HG03520 (cell line): ENCODE measurements at regions not wholly inside any gene's neighbourhood (a gene's known extent, or its start where the extent isn't known, plus 50 kb on each side); places are given as distances from the start of the nearest gene placed in this dataset.
"Not testable (repeated sequence)": the region's sequence is repeated elsewhere in the genome, so short reads cannot be mapped to it uniquely, and the experiment has no call there.

ENCODE experiments used
- ATAC-seq: cut with Tn5 transposase; IDR thresholded peaks from one replicate; pipeline ENCODE4 v1.9.1; 2021; ENCODE audit warnings: mild to moderate bottlenecking, moderate library complexity; ENCODE audit not compliant: unreplicated experiment

DNA sequence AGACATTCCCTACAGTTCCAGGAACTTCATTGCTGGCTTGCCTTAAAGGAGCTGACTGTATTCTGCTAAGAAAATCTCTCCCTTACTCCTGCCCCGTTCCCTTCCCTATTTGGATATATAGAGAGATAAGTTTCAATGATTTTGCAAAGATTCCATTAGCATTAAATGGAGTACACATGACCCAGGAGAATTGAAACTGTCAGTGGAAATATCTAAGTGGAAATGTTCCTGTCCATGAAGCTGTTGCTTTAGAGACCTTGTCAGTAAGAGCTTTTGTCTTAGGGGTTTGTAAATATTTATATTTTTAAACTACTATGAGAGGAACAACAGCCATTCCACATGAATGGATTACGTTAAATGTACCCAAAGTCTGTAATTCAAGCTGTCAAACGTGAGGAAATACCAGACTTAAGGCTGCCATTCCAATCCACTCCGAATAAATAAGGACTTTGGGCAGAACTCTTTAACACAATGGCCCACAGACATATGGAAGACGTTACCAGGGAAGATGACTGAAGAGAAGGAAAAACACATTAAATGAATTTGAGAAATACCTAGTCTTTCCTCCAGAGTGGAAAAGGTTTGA lies 387.1 kb upstream of the PAPPA start:
- no peak for ATAC-seq

GRCh38 chr9:115770521-115770920 lies 383.1 kb upstream of the PAPPA start:
- ATAC-seq, result no peak

DNA sequence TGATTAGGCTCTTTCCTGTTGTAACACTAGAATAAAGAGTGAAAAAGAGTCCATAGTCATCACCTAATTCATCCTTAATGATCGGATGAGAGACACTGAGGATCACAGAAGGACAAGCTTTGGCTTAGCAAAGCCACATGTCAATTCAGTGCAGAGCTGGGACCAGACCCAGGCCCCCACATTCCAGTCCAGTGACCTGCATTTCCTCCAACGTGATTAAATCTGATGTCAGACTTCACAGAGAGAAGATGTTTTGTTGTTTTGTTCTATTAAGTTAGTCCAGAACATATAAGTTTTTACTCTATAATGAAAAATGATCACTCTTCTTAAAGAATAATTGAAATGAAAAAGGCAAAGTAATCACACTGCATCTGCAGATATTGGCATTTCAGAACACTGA lies 377.9 kb upstream of the PAPPA start:
- no peak for ATAC-seq

DNA sequence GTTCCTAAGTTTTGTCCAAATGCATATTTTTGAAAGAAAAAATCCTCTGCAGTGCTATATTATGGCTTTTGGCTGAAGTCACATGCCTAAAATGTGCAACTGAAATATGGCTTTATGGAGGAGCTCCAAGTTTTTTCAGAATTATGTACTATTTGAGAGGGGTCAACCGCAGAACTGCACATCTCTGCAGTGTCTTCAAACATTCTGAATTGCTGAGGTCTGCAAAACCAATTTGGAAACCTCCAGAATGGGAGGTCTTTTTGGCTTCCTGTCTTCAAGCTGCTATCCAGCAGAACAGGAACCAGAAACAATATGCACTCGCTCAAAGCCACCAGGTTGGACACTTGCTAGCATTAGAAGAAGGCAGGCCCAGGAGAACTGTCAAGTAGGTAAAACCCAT lies 376.0 kb upstream of the PAPPA start:
- no peak for ATAC-seq

- ATAC-seq, result no peak
These were observed 372.4 kb upstream of the PAPPA start for GRCh38 chr9:115781070-115781736.

GRCh38 chr9:115786321-115786720 lies 367.3 kb upstream of the PAPPA start:
- no peak for ATAC-seq

DNA sequence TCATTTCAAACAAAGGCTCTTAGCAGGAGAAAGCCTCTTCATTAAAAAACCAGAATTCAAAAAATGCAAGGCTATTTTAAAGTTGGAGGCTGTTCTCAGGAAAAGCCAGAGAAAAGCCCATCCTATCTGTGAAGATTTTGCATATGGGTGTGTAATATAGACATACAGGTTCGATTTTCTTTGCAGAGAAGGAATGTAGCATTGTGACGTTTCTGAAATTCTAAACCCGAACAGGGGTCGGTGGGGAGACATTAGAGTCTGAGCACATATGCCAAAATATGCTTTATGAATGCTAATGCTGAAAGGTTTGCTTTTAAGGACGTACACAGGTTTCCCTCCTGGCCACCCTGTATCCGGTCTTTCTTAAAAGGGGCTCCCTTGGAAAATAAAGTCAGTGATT lies 363.1 kb upstream of the PAPPA start:
- no peak for ATAC-seq

- no peak for ATAC-seq
These were observed 358.6 kb upstream of the PAPPA start for GRCh38 chr9:115794921-115795475.

- no peak for ATAC-seq
These were observed 353.9 kb upstream of the PAPPA start for GRCh38 chr9:115799734-115800133.

GRCh38 chr9:115804206-115804605 lies 349.4 kb upstream of the PAPPA start:
- no peak for ATAC-seq

DNA sequence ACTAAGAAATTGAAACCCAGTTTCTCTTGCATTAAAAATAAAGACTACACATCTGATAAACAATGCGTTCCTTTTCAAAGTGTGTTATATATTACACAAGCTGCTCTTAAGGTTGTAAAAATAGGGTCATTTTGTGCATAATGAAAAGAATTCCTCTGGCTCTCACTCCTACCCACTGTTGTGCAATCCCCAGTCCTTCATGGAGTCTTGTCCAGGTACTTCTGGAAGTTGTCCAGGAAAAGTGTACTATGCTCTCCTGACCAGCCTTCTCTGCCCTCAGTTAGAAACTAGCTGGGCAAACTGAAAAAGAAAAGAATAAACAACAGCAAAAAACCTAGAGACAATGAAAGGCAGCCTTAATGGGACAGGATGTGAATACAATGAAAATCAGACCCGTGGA lies 345.5 kb upstream of the PAPPA start:
- no peak for ATAC-seq

DNA sequence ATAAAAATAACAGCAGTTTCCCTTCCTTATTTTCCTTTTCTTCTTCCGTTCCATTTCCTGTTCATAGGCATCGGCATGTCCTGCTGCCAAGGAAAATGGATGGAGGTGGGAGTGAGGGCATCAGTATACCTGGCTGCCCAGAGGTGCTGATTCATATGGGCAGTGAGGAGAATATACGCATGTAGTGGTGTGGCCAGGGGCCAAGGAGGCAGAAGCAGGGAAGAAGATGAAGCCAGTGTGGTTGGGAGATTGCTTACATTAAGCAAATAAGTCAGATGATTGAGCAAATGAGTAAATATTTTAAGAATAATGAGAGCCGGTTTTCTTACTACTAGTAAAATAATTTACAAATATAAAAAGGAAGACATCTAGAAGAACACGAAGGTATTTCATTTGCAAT lies 344.9 kb upstream of the PAPPA start:
- no peak for ATAC-seq

- ATAC-seq, result no peak
These were observed 343.4 kb upstream of the PAPPA start for GRCh38 chr9:115810166-115810565.

DNA sequence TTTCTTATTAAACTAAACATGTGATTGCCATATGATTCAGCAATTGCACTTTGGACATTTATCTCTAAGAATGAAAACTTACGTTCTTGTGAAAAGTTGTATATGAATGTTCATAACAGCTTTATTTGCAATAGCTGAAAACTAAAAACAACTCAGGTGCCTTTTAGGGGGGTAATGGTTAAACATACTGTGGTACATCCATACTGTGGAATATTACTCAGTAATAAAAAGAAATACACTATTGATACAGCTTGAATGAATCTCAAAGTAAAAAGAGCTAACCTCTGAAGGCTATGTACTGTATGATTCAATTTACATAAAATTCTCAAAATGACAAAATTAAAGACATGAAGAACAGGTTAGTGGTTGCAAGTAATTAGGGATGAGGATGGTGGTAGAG lies 339.5 kb upstream of the PAPPA start:
- no peak for ATAC-seq

DNA sequence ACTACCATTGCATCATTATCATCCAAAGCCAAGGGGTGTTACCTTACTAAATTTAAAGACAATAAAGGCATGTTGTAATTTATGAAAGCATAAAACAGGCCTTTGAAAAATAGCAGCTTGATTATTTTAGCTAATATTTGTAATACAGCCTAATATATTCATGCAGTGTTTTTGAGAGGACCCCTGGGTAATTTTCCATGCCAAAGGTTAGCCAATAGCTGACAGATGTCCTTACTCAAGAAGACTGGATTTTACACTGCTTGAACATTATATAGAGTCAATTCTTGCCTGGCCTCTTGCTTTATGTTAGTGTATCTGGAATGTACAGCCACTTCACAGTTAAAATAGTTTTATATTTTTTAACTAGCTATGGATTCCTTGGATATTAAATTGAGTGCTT lies 337.8 kb upstream of the PAPPA start:
- ATAC-seq, result no peak

DNA sequence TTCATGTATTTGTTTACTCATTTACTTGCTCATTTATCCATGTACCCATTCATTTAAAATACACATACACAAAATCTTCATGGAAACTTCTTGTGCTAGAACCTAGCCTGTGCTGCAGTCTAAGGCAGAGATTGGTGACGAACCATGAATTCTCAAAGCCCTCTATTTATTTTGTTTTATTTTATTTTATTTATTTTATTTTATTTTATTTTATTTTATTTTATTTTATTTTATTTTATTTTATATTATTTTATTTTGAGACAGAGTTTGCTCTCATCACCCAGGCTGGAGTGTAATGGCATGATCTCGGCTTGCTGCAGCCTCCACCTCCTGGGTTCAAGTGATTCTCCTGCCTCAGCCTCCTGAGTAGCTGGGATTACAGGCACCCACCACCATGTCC lies 334.9 kb upstream of the PAPPA start:
- ATAC-seq, result not testable (repeated sequence)

- no peak for ATAC-seq
These were observed 321.6 kb upstream of the PAPPA start for GRCh38 chr9:115832031-115832430.

DNA sequence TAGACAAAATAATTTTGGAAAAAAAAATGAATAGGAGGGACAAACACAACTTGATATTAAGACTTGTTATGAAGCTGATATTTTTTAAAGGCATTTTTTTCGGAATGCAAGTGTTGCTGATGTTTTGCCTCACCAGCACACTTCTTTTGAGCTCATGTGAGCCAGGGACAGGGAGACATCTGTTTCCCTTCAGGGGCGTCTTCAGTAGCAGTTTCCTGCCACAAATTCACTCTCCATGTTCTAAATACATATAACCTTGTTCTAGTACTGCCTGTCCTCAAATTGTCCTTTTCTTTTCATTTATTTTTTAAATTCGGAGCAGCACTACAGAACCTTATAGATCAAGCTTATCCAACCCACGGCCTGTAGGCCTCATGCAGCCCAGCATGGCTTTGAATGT lies 316.0 kb upstream of the PAPPA start:
- no peak for ATAC-seq

- ATAC-seq, result no peak
These were observed 315.2 kb upstream of the PAPPA start for GRCh38 chr9:115838417-115838816.

- not testable (repeated sequence) for ATAC-seq
These were observed 309.2 kb upstream of the PAPPA start for GRCh38 chr9:115844433-115844832.

- no peak for ATAC-seq
These were observed 307.8 kb upstream of the PAPPA start for GRCh38 chr9:115845648-115846312.

DNA sequence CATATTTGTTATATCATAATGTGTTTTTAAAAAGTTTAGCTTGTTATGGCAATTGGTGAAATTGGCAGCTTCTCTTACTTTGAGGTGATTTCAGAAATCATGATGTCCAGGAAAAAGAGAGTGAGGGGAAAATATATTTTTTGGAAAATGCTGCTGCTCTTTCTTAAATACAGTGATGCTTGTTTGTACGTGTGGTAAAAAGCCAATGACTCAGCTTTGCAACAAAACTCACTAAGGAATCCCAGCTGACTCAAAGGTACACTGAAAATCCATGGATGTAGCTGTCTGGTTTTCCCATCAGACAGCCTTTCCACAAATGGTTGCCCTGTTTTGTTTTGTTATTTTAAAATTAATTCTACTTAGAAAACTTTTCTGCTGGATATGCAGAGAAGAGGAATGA lies 306.4 kb upstream of the PAPPA start:
- no peak for ATAC-seq
